Neural crest cell (in vitro differentiated cells): ENCODE measurements at regions not wholly inside any gene's neighbourhood (a gene's known extent, or its start where the extent isn't known, plus 50 kb on each side); places are given as distances from the start of the nearest gene placed in this dataset.

Experiments
- DNase-seq: peaks from one replicate; pipeline ENCODE4 v3.0.0; 2021; ENCODE audit warnings: low read depth, mixed read lengths, low spot score
- H3K27ac Mint-ChIP-seq: one replicate; pipeline ENCODE4 v1.8.0; 2021; ENCODE audit warnings: mild to moderate bottlenecking, mixed read lengths; ENCODE audit not compliant: unreplicated experiment
- H3K27me3 Mint-ChIP-seq: 2 replicates; pipeline ENCODE4 v1.8.0; 2021; ENCODE audit warnings: low read depth, mild to moderate bottlenecking, mixed read lengths
- H3K36me3 Mint-ChIP-seq: 2 replicates; pipeline ENCODE4 v1.8.0; 2021; ENCODE audit warnings: low read depth, mild to moderate bottlenecking, mixed read lengths
- H3K4me1 Mint-ChIP-seq: 2 replicates; pipeline ENCODE4 v1.8.0; 2021; ENCODE audit warnings: mixed read lengths
- H3K4me3 Mint-ChIP-seq: one replicate; pipeline ENCODE4 v1.8.0; 2021; ENCODE audit warnings: mild to moderate bottlenecking, mixed read lengths
- H3K9me3 Mint-ChIP-seq: 2 replicates; pipeline ENCODE4 v1.8.0; 2021; ENCODE audit warnings: mixed read lengths
- CTCF ChIP-seq: fragments of 200-600 bp; sonication (generic); conservative IDR thresholded peaks from 2 replicates; pipeline ENCODE4 v1.5.0; 2021; ENCODE audit warnings: antibody characterized with exemption, mild to moderate bottlenecking

GRCh38 chr11:27861706-27862430 lies 161.6 kb upstream of the BDNF start:
- no peaks in the 10 kb centered on the region for H3K4me1 Mint-ChIP-seq
- no peak for DNase-seq
- no peak overlapping the region for H3K4me3 Mint-ChIP-seq
- no peak overlapping the region for H3K27ac Mint-ChIP-seq
- H3K27me3 Mint-ChIP-seq = peaks cover 12% of the 10 kb centered on the region
- TF ChIP-seq CTCF = no peak
- H3K9me3 Mint-ChIP-seq = no peaks in the 10 kb centered on the region
- H3K36me3 Mint-ChIP-seq = no peaks in the 10 kb centered on the region

GRCh38 chr11:27860811-27861210 lies 160.6 kb upstream of the BDNF start:
- no peaks in the 10 kb centered on the region for H3K9me3 Mint-ChIP-seq
- no peak overlapping the region for H3K27ac Mint-ChIP-seq
- DNase-seq = no peak
- H3K36me3 Mint-ChIP-seq = no peaks in the 10 kb centered on the region
- H3K4me3 Mint-ChIP-seq = no peak overlapping the region
- peaks cover 11% of the 10 kb centered on the region for H3K27me3 Mint-ChIP-seq
- no peaks in the 10 kb centered on the region for H3K4me1 Mint-ChIP-seq
- no peak for TF ChIP-seq CTCF

GRCh38 chr11:27858866-27859265 lies 158.6 kb upstream of the BDNF start:
- Mint-ChIP-seq H3K4me1 (no peaks in the 10 kb centered on the region), H3K27ac (no peak overlapping the region), H3K4me3 (no peak overlapping the region), H3K36me3 (no peaks in the 10 kb centered on the region), H3K9me3 (no peaks in the 10 kb centered on the region), H3K27me3 (peaks cover 6% of the 10 kb centered on the region)
- no peak for TF ChIP-seq CTCF
- no peak for DNase-seq

- no peak for DNase-seq
- Mint-ChIP-seq H3K36me3 (no peaks in the 10 kb centered on the region), H3K4me3 (no peak overlapping the region), H3K4me1 (no peaks in the 10 kb centered on the region), H3K9me3 (no peaks in the 10 kb centered on the region), H3K27ac (no peak overlapping the region), H3K27me3 (peaks cover 12% of the 10 kb centered on the region)
- no peak for TF ChIP-seq CTCF
Measured at GRCh38 chr11:27857588-27857987, 157.3 kb upstream of the BDNF start.

- H3K27me3 Mint-ChIP-seq = peaks cover 18% of the 10 kb centered on the region
- no peak for TF ChIP-seq CTCF
- H3K4me3 Mint-ChIP-seq = no peak overlapping the region
- no peaks in the 10 kb centered on the region for H3K36me3 Mint-ChIP-seq
- no peak overlapping the region for H3K27ac Mint-ChIP-seq
- no peak for DNase-seq
- no peaks in the 10 kb centered on the region for H3K4me1 Mint-ChIP-seq
- no peaks in the 10 kb centered on the region for H3K9me3 Mint-ChIP-seq
Measured at GRCh38 chr11:27857014-27857413, 156.8 kb upstream of the BDNF start.
